ENCODE measurements at regions not wholly inside any gene's neighbourhood (a gene's known extent, or its start where the extent isn't known, plus 50 kb on each side); places are given as distances from the start of the nearest gene placed in this dataset.
"Not testable (repeated sequence)": the region's sequence is repeated elsewhere in the genome, so short reads cannot be mapped to it uniquely, and the experiment has no call there.

GRCh38 chrX:67361267-67361666 is 182.6 kb upstream of the AR start:
- TF ChIP-seq TAF1 (conservative IDR thresholded peaks at IDR 0.05); HNF4A (conservative IDR thresholded peaks at IDR 0.05); SP1 (IDR thresholded peaks at IDR 0.05); CTCF (IDR thresholded peaks at IDR 0.05; ENCODE audit: low read depth, low read length, missing input control); JUND (IDR thresholded peaks at IDR 0.05); EGR1 (IDR thresholded peaks at IDR 0.05; ENCODE audit: low read depth in 2 of 2): not testable (repeated sequence)
- TF ChIP-seq, protein P1, sequence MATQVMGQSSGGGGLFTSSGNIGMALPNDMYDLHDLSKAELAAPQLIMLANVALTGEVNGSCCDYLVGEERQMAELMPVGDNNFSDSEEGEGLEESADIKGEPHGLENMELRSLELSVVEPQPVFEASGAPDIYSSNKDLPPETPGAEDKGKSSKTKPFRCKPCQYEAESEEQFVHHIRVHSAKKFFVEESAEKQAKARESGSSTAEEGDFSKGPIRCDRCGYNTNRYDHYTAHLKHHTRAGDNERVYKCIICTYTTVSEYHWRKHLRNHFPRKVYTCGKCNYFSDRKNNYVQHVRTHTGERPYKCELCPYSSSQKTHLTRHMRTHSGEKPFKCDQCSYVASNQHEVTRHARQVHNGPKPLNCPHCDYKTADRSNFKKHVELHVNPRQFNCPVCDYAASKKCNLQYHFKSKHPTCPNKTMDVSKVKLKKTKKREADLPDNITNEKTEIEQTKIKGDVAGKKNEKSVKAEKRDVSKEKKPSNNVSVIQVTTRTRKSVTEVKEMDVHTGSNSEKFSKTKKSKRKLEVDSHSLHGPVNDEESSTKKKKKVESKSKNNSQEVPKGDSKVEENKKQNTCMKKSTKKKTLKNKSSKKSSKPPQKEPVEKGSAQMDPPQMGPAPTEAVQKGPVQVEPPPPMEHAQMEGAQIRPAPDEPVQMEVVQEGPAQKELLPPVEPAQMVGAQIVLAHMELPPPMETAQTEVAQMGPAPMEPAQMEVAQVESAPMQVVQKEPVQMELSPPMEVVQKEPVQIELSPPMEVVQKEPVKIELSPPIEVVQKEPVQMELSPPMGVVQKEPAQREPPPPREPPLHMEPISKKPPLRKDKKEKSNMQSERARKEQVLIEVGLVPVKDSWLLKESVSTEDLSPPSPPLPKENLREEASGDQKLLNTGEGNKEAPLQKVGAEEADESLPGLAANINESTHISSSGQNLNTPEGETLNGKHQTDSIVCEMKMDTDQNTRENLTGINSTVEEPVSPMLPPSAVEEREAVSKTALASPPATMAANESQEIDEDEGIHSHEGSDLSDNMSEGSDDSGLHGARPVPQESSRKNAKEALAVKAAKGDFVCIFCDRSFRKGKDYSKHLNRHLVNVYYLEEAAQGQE (IDR thresholded peaks at IDR 0.05), result not testable (repeated sequence)
